Occipital lobe (tissue), 1 donor: ENCODE measurements at regions not wholly inside any gene's neighbourhood (a gene's known extent, or its start where the extent isn't known, plus 50 kb on each side); places are given as distances from the start of the nearest gene placed in this dataset.

Experiments used
- DNase-seq: peaks from one replicate; lab custom pipeline; 2025; lab: John Stamatoyannopoulos, UW

GRCh38 chr18:75544496-75544895 is 117.0 kb upstream of the SMIM21 start:
- no peak for DNase-seq

DNA sequence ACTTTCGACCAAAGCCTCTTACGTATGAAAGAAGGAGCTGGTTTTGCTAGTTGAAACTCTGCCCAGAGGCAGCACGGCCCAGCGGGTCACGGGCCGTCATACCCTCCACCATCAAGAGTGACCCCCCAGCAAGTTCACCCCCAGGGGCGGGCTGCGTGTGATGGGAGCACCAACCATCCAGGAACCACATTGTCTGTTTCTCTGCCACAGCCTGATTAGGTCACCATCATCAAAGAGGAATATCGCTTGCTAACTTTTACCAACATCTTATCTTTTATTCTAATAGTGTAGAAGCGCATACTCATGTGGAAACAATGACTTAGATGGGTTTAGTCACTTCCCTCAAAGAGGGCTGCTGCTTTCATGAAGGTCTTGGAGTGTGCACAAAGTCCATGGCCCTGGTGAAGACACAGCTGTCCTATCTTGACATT is 116.6 kb upstream of the SMIM21 start:
- no peak for DNase-seq

DNA sequence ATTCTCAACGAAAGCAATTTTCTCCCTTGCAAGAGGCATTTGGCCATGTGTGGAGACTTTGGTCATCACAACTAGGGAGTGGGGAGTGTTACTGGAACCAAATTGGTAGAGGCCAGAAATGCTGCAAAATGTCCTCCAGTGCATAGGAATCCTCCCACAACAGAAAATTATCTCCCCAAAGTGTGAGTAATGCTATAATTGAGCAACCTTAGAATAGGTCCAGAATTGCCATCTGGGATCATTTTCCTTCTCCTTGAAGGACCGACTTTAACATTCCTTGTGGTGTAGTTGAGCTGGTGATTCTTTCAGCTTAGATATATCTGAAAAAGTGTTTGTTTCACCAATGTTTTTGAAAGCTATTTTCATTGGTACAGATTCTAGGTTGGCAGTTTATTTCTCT is 111.2 kb upstream of the SMIM21 start:
- no peak for DNase-seq

DNA sequence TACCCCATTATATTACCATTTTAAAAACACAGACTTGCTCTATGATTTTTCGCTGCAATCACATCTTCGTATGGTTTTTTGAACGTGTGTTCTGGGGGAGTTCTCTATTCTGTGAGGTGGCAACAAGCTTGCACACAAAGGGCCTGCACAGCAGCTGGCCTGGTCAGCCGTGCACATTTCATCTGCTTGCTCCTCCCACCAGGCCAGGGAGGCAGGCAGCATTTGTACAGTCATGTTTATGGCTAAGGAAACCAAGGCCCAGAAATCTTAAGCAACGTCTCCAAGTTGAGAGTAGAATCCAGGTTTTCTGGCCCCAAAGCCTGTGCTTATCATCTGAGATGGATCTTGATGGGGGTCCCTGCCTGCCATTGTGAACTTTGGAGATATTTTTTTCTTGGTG is 106.4 kb upstream of the SMIM21 start:
- DNase-seq, result no peak

- no peak for DNase-seq
These were observed 105.7 kb upstream of the SMIM21 start for GRCh38 chr18:75533209-75533608.

DNA sequence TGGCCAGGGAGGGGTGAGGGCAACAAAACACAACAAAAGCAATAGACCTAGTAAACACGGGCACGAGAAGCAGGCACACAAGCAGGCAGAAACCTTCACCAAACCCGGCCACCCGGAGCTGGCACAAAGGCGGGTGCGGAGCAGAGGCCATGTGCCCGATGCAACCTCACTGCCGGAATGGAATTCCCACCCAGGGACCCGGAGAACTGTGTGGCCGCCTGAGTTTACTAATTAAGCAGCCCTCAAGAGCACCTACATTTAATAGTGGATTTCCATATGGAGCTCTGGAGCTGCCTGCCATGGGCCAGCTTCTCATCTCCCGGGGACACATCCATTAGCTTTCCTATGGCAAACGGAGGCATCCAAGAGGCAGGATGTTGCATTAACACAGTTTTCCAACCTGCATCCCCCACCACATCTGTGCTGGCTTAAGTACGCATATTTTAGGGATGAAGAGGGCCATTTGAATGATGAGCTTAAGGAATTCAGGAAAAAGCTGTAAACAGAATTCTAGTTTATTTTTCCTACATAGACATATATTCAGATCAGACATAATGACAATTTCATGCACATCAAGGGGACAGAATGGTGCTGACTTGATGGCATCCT is 104.5 kb upstream of the SMIM21 start:
- no peak for DNase-seq

- DNase-seq, result no peak
These were observed 103.8 kb upstream of the SMIM21 start for GRCh38 chr18:75531212-75531850.

GRCh38 chr18:75530566-75531211 is 103.2 kb upstream of the SMIM21 start:
- no peak for DNase-seq

DNA sequence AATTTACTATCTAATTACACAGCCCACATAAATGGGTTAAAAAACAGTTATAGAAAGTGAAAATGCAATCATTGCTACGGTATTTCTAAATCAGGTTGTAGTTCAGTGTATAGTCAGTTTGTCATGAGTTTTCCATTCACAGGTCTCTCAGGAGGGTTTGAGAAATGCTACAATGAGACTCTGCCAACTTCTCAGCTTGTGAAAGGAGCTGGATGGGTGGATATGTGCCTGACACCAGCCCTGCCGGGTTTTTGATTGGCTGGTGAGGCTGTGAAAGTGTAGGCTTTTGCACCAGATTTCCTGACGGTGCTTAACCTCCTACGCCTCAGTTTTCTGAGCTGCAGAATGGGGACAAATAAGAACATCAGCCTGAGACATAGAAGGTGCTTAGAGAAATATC is 102.6 kb upstream of the SMIM21 start:
- no peak for DNase-seq

DNA sequence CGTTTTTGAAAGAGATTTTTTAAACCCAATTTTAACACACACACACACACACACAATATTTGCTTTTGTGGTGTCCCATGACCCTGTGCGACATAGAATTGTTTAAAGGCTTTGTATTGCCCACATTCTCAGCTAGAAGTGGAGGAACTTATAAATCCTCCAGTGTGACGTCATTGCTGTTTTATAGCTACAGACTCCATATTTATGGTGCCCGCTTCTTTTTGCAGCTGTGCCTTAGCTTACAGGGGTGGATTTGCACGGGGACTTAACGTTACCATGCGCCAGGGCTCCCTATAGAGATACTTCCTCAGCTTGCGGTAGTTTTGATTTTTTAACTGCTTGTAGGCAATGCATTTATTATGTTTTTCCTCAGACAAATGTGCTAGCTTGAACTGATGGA is 101.9 kb upstream of the SMIM21 start:
- no peak for DNase-seq

DNA sequence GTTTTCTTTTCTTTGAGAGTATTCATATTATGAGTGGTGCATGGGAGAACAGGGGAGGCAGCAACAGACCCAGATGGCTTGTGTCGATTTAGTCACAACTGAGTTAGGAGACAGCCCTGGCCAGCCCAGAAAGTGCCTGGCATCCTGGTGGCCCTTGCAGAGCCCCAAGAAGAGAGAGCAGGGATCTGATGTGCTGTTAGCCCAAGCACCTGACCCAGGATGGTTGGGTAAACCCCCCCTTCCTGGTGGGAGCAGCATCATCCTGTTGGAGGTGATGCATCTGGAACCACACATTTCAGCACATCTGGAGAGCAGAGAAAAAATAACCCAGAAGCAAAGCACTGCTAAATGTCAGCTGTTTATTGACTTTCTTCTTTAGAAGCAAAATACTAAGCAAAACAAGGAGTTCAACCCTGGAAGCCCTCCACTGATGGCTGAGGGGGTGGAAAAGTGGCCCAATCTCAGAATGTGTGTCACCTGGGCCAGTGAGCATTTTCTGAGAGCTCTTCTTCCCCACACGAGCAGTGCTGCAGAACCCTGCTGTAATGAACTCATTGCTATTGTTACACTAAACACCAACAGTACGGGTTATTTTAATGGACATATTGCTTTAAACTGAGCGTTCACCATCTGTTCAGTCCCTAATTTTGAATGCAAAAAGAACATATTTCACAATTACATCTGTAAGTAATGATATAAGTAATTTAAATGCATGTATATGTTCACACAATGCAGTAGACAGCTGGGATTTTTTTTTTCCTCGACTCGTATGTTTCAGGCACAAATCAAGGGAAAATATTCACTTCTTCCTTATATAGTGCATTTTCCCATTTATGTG is 100.6 kb upstream of the SMIM21 start:
- DNase-seq, result no peak

DNA sequence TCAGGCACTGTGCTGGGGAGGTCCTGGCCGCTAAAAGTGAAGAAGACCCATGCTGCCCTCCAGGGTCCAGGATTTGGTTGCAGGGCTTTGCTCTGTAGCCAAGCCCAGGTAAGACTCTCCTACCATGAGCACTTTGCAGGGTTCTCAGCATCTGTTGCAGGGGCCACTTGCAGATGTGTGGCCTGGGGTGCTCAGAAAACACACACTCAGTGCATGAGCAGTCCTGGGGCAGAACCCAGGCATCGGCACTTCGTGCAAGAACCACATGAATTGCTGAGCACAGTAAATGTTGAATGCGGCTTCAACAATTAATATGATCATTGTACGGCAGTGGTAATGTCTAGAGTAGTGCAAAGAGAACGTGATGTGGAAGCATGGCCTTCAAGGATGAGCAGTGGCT is 98.5 kb upstream of the SMIM21 start:
- no peak for DNase-seq

- no peak for DNase-seq
These were observed 97.8 kb upstream of the SMIM21 start for GRCh38 chr18:75525331-75525730.

DNA sequence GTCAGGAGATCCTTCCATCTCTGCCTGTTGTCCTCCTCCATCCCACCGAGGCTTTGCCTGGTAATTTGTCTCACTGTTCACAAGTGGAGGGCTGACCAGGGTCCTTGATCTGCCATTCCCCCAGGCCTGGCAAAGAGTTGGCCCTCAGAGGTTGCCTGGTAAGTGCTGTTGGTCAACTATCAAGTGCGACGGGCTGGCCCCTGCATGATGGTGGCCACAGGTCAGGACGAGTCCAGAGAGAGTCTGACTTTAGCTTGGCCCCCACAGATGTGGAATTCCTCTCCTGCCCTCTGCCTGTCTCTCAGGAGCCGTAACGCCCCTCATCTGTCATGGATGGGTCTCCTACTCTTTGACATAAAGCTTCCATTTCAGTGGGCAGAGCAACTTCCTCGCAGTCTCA is 97.3 kb upstream of the SMIM21 start:
- DNase-seq, result no peak

GRCh38 chr18:75524181-75524580 is 96.7 kb upstream of the SMIM21 start:
- DNase-seq, result no peak

DNA sequence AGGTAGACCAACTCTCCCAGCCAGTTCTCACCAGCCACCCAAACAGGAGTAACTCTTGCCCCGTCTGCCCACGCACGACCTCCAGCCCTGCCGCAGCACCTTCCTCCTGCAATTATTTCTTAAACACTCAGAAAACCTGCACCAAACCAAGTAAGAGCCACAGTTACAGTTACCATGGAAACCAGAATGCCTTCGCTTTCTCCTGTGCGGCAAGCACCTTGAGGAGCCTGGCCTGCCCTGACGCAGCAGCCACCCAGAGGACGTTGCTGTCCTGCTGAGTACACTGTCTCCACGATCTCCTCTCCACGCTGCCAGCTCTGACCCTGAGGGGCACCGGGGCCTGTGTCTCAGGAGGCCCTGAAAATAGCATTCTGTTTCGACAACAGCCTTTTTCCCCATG is 94.3 kb upstream of the SMIM21 start:
- no peak for DNase-seq

- DNase-seq, result no peak
These were observed 90.5 kb upstream of the SMIM21 start for GRCh38 chr18:75518007-75518406.

GRCh38 chr18:75517286-75517685 is 89.8 kb upstream of the SMIM21 start:
- no peak for DNase-seq

DNA sequence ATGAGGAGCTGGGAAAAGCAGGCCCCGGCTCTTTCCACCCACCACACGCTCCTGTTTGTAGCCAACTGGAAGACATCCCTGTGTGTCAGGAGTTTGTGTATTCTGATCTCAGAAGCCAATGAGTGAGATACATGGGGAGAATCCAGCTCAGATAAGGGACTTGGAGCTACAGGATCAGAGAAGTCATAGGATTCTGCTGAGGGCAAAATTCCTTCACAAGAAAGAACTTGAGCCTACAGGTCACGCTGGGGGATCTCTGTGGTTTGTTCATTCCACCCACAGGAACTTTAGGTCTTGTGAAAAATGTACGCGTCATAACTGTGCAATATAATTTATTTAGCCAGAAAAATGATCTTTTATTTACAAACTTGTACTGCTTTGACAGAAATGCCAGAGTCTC is 80.1 kb upstream of the SMIM21 start:
- no peak for DNase-seq

GRCh38 chr18:75506913-75507312 is 79.4 kb upstream of the SMIM21 start:
- no peak for DNase-seq

- no peak for DNase-seq
These were observed 77.0 kb upstream of the SMIM21 start for GRCh38 chr18:75504469-75504868.

DNA sequence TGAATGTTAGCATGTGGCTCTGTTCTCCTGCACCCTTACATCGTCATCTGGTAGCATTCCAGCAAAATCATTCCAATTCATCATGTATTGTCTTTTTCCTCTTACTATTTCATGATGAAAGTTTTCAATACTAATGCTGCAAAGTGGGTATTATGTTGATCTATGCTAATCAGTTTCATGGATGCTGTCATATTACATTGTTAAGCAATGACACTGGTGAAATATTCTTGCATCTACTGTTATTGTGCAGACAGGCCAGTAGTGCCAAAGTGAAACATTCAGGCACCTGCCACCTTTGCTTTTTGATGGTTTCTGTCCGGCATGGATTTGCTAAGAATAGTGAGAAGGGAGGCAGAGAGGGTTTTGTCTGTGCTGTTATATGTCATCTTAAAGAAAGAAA is 76.1 kb upstream of the SMIM21 start:
- no peak for DNase-seq
